OCI-LY7 (cell line): ENCODE measurements at regions not wholly inside any gene's neighbourhood (a gene's known extent, or its start where the extent isn't known, plus 50 kb on each side); places are given as distances from the start of the nearest gene placed in this dataset.

Experiments used
- BruUV-seq: library from RNA; stranded (reverse); fragments of 400-500 nt; replicated peaks from 2 replicates; lab custom pipeline; 2021; lab: Mats Ljungman, UMichigan
- CTCF ChIA-PET: fragments of 300-600 bp; sonication (Branson Sonifier 250); formaldehyde crosslinking; loops from one replicate; lab custom pipeline; 2022; ENCODE audit warnings: antibody characterized with exemption; ENCODE audit not compliant: unreplicated experiment; lab: Charles Lee
- POLR2A ChIA-PET: fragments of 300-600 bp; sonication (Branson Sonifier 250); formaldehyde crosslinking; loops from one replicate; lab custom pipeline; 2022; ENCODE audit warnings: antibody characterized with exemption; lab: Charles Lee
- DNase-seq: peaks from one replicate; pipeline ENCODE4 v3.0.0-alpha.2; 2015; ENCODE audit warnings: low spot score
- H2AFZ ChIP-seq: fragments of 200-600 bp; sonication (generic), shearing (Covaris generic); 2 replicates; pipeline ENCODE4 v1.6.1; 2014; ENCODE audit warnings: mild to moderate bottlenecking, antibody characterized with exemption, low read length, moderate library complexity
- H3K27ac ChIP-seq: fragments of 200-600 bp; sonication (generic); 2 replicates; pipeline ENCODE4 v1.5.1; 2014; ENCODE audit warnings: mixed run types, low read depth, mild to moderate bottlenecking, moderate library complexity, low read length, inconsistent platforms; ENCODE audit not compliant: poor library complexity, severe bottlenecking
- H3K36me3 ChIP-seq: fragments of 200-600 bp; sonication (generic); 2 replicates; pipeline ENCODE4 v1.6.1; 2014; ENCODE audit warnings: mild to moderate bottlenecking, antibody characterized with exemption, low read length, moderate library complexity, mixed read lengths; ENCODE audit not compliant: insufficient read depth
- H3K4me1 ChIP-seq: fragments of 200-600 bp; sonication (generic); 2 replicates; pipeline ENCODE4 v1.5.1; 2014; ENCODE audit warnings: mild to moderate bottlenecking, low read length; ENCODE audit not compliant: insufficient read depth, poor library complexity, severe bottlenecking
- H3K4me2 ChIP-seq: fragments of 200-600 bp; sonication (generic); 2 replicates; pipeline ENCODE4 v1.6.1; 2014; ENCODE audit warnings: mild to moderate bottlenecking, low read length
- H3K4me3 ChIP-seq: fragments of 200-600 bp; sonication (generic); 2 replicates; pipeline ENCODE4 v1.5.1; 2014; ENCODE audit warnings: mild to moderate bottlenecking, low read depth, low read length; ENCODE audit not compliant: poor library complexity, severe bottlenecking
- H3K79me2 ChIP-seq: fragments of 200-600 bp; sonication (generic); 2 replicates; pipeline ENCODE4 v1.6.1; 2016; ENCODE audit warnings: low read depth, mild to moderate bottlenecking, low read length, moderate library complexity, mixed read lengths; ENCODE audit not compliant: insufficient read depth
- H3K9me2 ChIP-seq: fragments of 200-600 bp; sonication (generic); 2 replicates; pipeline ENCODE4 v1.6.1; 2016; ENCODE audit warnings: mild to moderate bottlenecking, low read length, mixed read lengths; ENCODE audit not compliant: insufficient read depth
- H3K9me3 ChIP-seq: fragments of 200-600 bp; sonication (generic); 2 replicates; pipeline ENCODE4 v1.6.1; 2014; ENCODE audit warnings: mild to moderate bottlenecking, mixed run types, low read length, mixed read lengths
- H4K20me1 ChIP-seq: fragments of 200-600 bp; sonication (generic); 2 replicates; pipeline ENCODE4 v1.6.1; 2014; ENCODE audit warnings: mild to moderate bottlenecking, antibody characterized with exemption, low read length, moderate library complexity, mixed read lengths; ENCODE audit not compliant: insufficient read depth
- EZH2phosphoT487 ChIP-seq: fragments of 200-600 bp; sonication (generic); IDR thresholded peaks from 2 replicates; pipeline ENCODE4 v1.6.1; 2018; ENCODE audit warnings: low read depth, borderline replicate concordance, mild to moderate bottlenecking, mixed run types, antibody characterized with exemption, low read length, moderate library complexity, mixed read lengths
- intact Hi-C: fragments of 100-400 bp; cut with micrococcal nuclease; formaldehyde crosslinking; loops from one replicate; pipeline ENCODE4 v1.10.0; 2022; ENCODE audit not compliant: unreplicated experiment
- TF ChIP-seq, protein P1 (sequence below): fragments of 200-600 bp; sonication (generic); conservative IDR thresholded peaks from 2 replicates; pipeline ENCODE4 v1.5.1; 2014; ENCODE audit warnings: mild to moderate bottlenecking, antibody characterized with exemption, low read length, moderate library complexity, mixed read lengths

GRCh38 chr5:58048954-58049353 is 410.9 kb downstream of the PLK2 start:
- Histone ChIP-seq H3K4me3 (no peak overlapping the region), H3K4me1 (no peaks in the 10 kb centered on the region), H3K9me2 (no peaks in the 10 kb centered on the region), H3K27ac (no peak overlapping the region), H4K20me1 (no peaks in the 10 kb centered on the region), H3K79me2 (no peaks in the 10 kb centered on the region), H3K9me3 (no peaks in the 10 kb centered on the region), H3K36me3 (no peaks in the 10 kb centered on the region), H3K4me2 (no peak overlapping the region), H2AFZ (no peak overlapping the region)
- DNase-seq = no peak
- CTCF ChIA-PET = no interaction called here
- intact Hi-C loops = no loop called here
- no TSS peak for BruUV-seq
- TF ChIP-seq, protein P1, sequence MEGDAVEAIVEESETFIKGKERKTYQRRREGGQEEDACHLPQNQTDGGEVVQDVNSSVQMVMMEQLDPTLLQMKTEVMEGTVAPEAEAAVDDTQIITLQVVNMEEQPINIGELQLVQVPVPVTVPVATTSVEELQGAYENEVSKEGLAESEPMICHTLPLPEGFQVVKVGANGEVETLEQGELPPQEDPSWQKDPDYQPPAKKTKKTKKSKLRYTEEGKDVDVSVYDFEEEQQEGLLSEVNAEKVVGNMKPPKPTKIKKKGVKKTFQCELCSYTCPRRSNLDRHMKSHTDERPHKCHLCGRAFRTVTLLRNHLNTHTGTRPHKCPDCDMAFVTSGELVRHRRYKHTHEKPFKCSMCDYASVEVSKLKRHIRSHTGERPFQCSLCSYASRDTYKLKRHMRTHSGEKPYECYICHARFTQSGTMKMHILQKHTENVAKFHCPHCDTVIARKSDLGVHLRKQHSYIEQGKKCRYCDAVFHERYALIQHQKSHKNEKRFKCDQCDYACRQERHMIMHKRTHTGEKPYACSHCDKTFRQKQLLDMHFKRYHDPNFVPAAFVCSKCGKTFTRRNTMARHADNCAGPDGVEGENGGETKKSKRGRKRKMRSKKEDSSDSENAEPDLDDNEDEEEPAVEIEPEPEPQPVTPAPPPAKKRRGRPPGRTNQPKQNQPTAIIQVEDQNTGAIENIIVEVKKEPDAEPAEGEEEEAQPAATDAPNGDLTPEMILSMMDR = no peak
- no peak for TF ChIP-seq EZH2phosphoT487
- POLR2A ChIA-PET = no interaction called here

DNA sequence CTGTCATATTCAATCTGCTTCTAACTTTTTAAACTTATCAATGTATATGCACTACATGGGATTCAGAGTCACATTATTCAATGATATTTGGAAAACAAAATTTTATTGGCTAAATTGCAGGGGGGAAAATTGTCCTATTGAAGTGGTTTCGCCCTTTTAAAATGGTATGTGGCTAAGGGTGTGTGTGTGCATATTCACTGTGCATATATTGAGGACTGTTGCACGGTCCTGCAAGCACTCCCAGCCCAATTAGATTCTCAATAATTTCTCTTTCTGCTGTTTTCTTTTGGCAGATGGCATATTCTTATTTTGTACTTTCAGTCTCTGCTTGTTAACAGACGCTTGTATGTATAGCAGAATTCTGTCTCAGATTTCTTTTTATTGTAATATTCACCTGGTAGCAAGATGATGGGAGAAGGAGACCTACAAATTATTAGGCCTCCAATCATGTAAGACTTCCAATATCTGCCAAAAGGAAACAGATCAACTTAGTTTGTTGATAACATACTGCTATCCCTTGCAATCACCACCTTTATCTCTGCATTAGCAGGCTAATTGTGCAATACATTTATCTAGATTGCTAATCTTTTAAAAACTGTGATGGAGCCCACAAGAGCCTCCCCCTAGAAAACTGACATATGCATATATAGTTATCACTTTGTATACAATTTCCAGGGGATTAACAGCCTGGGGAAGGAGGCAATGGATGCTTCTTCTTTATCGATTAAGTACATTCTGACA is 411.5 kb downstream of the PLK2 start:
- H3K9me2 ChIP-seq = no peaks in the 10 kb centered on the region
- no peak overlapping the region for H2AFZ ChIP-seq
- TF ChIP-seq, protein P1 = no peak
- no peak for TF ChIP-seq EZH2phosphoT487
- no peak overlapping the region for H3K4me3 ChIP-seq
- H3K27ac ChIP-seq = no peak overlapping the region
- no peak overlapping the region for H3K4me2 ChIP-seq
- H3K4me1 ChIP-seq = no peaks in the 10 kb centered on the region
- intact Hi-C loops = no loop called here
- BruUV-seq = no TSS peak
- no peaks in the 10 kb centered on the region for H3K79me2 ChIP-seq
- CTCF ChIA-PET = no interaction called here
- H3K9me3 ChIP-seq = no peaks in the 10 kb centered on the region
- no peaks in the 10 kb centered on the region for H3K36me3 ChIP-seq
- POLR2A ChIA-PET = interaction anchor here (0.7 kb wide), 1 partner anchor 202 kb away, joined by 3 read pairs; no protein-coding TSS in a partner anchor
- DNase-seq = no peak
- no peaks in the 10 kb centered on the region for H4K20me1 ChIP-seq

DNA sequence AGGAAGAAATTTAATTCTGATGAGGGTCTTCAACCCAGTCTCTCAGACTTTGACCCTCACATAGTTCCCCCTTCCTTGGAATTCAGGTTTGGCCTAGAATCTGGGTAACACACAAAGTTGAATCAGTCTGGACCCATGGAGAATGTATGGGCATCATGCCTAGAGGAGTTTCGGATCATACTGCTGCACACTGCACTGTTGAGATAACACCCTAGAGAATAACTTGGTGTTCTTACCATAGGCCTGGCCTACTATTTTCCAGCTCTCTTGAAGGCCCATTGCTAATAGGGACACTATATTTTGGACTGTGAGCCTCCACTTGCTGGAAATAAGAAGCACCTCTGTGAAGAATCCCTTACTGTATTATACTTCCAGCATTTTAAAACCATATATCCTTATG is 413.5 kb downstream of the PLK2 start:
- H3K4me2 ChIP-seq = no peak overlapping the region
- TF ChIP-seq EZH2phosphoT487 = no peak
- TF ChIP-seq, protein P1 = no peak
- no peak overlapping the region for H3K4me3 ChIP-seq
- H3K79me2 ChIP-seq = no peaks in the 10 kb centered on the region
- H3K36me3 ChIP-seq = no peaks in the 10 kb centered on the region
- intact Hi-C loops = no loop called here
- POLR2A ChIA-PET = no interaction called here
- CTCF ChIA-PET = no interaction called here
- no peaks in the 10 kb centered on the region for H3K9me3 ChIP-seq
- no peak for DNase-seq
- no TSS peak for BruUV-seq
- H3K9me2 ChIP-seq = no peaks in the 10 kb centered on the region
- no peak overlapping the region for H2AFZ ChIP-seq
- no peaks in the 10 kb centered on the region for H4K20me1 ChIP-seq
- H3K27ac ChIP-seq = no peak overlapping the region
- H3K4me1 ChIP-seq = no peaks in the 10 kb centered on the region
